Right lobe of liver (tissue), 4 donors: ENCODE measurements at regions not wholly inside any gene's neighbourhood (a gene's known extent, or its start where the extent isn't known, plus 50 kb on each side); places are given as distances from the start of the nearest gene placed in this dataset.
"Not testable (repeated sequence)": the region's sequence is repeated elsewhere in the genome, so short reads cannot be mapped to it uniquely, and the experiment has no call there.

Source experiments
- CTCF ChIP-seq, 4 donors: fragments of 200-600 bp in 3 of 4; fragments of 450-650 bp in 1 of 4; IDR thresholded peaks; one replicate each; pipeline versions ENCODE4 v1.5.1 to v1.8.0; 2016 to 2022; ENCODE audit warnings: antibody characterized with exemption in 4 of 4, mild to moderate bottlenecking in 2 of 4
- POLR2A ChIP-seq: fragments of 450-650 bp; IDR thresholded peaks from one replicate; pipeline ENCODE4 v1.6.1; 2017; ENCODE audit warnings: antibody characterized with exemption, mild to moderate bottlenecking
- donor health status: DM: no; HTN: no; CAD: no.
- donor health status: DM: no; HTN: no; CAD: no.
- donor health status: DM: no; HTN: yes; CAD: no.

GRCh38 chrX:10691751-10692150, 71.4 kb upstream of the MID1 start:
- not testable (repeated sequence) for TF ChIP-seq POLR2A; CTCF (IDR thresholded peaks at IDR 0.05)
